ENCODE measurements at regions not wholly inside any gene's neighbourhood (a gene's known extent, or its start where the extent isn't known, plus 50 kb on each side); places are given as distances from the start of the nearest gene placed in this dataset.
"Not testable (repeated sequence)": the region's sequence is repeated elsewhere in the genome, so short reads cannot be mapped to it uniquely, and the experiment has no call there.

DNA sequence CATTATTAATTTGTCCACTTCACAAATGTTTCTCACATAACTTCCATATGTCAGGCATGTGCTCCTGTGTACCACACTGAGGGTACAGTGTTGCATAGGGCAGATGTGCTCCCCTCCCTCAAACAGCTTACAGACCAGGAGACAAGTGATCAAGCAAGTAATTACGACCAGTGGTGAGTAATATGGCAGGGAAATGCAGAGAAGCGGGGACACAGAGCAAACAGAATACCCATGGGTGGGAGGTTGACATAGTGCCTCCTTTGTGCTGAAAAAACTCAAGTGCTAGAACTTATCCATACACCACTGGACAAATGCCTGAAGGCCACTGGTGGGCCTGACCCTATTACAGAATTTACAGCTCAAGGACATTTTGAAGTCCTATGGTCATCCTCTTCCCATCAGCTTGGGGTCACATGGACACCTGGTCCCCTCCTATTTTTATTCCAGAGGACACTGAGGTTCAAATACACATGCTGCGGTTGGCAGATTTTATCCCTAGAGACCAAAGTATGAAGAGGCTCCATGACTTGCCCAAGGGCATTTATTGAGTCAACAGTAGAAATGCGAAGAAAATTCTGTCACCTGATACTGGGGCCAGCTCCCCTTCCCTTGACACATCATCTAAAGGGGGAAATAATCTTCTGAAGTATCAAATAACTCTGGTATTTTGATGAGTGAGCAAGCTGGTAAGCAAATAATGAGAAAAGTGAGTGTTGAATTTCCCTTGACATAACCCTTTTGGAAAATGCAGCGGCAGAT lies 116.6 kb downstream of the QRSL1 start:
- DNase-seq: peak; percentile 52
- H3K4me1 Mint-ChIP-seq (ENCODE audit: low read depth): peaks cover 43% of the 10 kb centered on the region
- TF ChIP-seq, protein P1, sequence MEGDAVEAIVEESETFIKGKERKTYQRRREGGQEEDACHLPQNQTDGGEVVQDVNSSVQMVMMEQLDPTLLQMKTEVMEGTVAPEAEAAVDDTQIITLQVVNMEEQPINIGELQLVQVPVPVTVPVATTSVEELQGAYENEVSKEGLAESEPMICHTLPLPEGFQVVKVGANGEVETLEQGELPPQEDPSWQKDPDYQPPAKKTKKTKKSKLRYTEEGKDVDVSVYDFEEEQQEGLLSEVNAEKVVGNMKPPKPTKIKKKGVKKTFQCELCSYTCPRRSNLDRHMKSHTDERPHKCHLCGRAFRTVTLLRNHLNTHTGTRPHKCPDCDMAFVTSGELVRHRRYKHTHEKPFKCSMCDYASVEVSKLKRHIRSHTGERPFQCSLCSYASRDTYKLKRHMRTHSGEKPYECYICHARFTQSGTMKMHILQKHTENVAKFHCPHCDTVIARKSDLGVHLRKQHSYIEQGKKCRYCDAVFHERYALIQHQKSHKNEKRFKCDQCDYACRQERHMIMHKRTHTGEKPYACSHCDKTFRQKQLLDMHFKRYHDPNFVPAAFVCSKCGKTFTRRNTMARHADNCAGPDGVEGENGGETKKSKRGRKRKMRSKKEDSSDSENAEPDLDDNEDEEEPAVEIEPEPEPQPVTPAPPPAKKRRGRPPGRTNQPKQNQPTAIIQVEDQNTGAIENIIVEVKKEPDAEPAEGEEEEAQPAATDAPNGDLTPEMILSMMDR (IDR thresholded peaks at IDR 0.05): no peak

DNA sequence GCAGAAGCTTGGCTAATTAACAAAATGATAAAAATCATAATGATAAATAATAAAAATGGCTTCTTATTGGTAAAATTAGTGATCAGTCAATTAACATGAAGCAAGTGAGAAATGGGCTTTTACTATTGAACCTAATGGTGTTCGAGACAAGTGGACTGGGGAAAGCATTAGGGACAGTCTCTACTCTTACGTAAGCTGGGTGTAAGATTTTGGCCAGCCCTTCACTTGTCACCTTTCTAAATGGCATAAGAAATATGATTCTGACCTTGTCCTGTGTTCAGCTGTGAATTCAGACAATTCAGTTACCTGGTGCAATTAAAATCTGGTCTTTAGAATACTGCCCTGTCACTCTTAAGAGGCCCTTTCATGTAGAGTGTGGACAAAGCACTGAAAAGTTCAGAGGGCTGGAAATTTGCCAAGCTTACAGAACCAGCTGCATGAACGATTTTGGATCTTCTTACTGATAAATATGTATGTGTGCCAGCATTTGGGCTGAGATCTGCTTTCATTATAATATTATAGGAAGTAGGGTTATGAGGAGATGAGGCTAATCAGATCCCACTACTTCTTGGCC lies 115.9 kb downstream of the QRSL1 start:
- H3K9me3 Mint-ChIP-seq: no peaks in the 10 kb centered on the region
- H3K36me3 Mint-ChIP-seq (ENCODE audit: low read depth): no peaks in the 10 kb centered on the region; the same call in 1 of the 2 replicates
- DNase-seq: no peak
- TF ChIP-seq, protein P1 (IDR thresholded peaks at IDR 0.05): no peak
- H3K27me3 Mint-ChIP-seq (ENCODE audit: insufficient read depth): peaks cover 7% of the 10 kb centered on the region
- H3K4me1 Mint-ChIP-seq (ENCODE audit: low read depth): peaks cover 38% of the 10 kb centered on the region
- no peak overlapping the region for H3K4me3 Mint-ChIP-seq
- H3K27ac Mint-ChIP-seq: no peak overlapping the region

More for the DNA sequence above, 116.6 kb downstream of the QRSL1 start:
- peak overlapping the region; percentile 39 for H3K4me3 Mint-ChIP-seq
- H3K36me3 Mint-ChIP-seq (ENCODE audit: low read depth): no peaks in the 10 kb centered on the region; the same call in 1 of the 2 replicates
- H3K27ac Mint-ChIP-seq: peak overlapping the region; percentile 59
- peaks cover 4% of the 10 kb centered on the region for H3K27me3 Mint-ChIP-seq (ENCODE audit: insufficient read depth)
- H3K9me3 Mint-ChIP-seq: no peaks in the 10 kb centered on the region

DNA sequence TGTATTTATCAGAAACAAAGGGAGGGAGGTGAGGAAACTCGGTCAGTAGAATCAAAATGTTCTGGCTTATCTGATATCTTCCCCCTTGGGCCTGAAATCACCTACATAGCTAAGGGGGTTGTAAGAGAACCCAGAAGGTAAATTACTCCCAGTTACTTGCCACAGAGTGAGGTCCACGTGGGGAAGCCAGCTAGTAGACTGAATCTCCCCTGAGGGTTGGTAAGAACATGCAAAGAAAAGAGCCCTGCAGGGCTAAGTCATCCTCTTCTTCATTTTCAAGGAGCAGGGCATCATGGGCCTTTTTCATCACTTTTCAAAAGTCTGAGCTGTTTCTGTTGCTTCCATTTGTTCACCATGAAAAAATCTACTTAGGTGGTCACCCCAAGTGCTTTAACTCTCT lies 115.4 kb downstream of the QRSL1 start:
- Mint-ChIP-seq H3K27ac (no peak overlapping the region), H3K9me3 (no peaks in the 10 kb centered on the region), H3K27me3 (ENCODE audit: insufficient read depth) (peaks cover 8% of the 10 kb centered on the region), H3K4me1 (ENCODE audit: low read depth) (peaks cover 36% of the 10 kb centered on the region), H3K36me3 (ENCODE audit: low read depth) (no peaks in the 10 kb centered on the region; the same call in 1 of the 2 replicates), H3K4me3 (no peak overlapping the region)
- TF ChIP-seq, protein P1 (IDR thresholded peaks at IDR 0.05): no peak
- DNase-seq: no peak

DNA sequence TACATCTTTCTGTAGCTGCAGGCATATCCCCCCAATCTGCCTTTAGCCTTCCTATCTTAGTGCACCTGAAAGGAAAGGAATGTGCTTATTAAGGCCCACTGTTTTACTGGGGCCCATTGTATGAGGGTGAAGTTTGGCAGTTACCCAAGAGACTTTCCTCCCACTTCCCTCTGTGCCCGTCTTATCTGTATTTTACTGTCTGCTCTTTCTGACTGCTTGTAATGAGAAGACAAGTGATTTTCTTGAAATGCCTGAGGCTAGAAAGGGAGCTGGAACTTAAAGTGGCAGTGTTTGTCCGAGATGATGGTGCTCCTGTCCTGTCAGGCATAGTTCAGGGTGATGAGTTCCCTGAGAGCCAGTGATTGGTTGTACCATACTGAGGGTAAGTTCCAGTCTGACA lies 114.7 kb downstream of the QRSL1 start:
- H3K4me3 Mint-ChIP-seq; H3K36me3 Mint-ChIP-seq (ENCODE audit: low read depth); H3K27me3 Mint-ChIP-seq (ENCODE audit: insufficient read depth); DNase-seq; H3K27ac Mint-ChIP-seq; H3K9me3 Mint-ChIP-seq: not testable (repeated sequence)
- H3K4me1 Mint-ChIP-seq (ENCODE audit: low read depth): peaks cover 29% of the 10 kb centered on the region

DNA sequence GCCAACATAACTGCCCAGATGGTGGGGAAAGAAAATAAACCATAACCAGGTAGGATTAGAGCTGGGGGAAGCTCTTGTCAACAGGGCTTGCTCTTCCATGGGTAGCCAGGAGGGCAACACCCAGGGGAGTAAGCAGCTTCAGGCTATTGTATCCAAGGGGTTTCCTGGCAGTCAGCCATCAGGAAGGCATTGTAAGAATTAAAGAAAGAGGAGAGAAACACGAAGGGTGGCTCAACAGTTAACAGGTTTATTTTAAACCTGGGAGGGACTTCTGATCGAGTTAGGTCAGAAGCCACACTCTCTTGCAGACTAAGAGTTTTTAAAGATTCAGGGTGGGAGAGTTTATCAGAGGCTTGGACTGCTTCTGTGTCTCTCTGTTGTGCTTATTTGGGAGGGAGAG lies 114.2 kb downstream of the QRSL1 start:
- H3K4me1 Mint-ChIP-seq (ENCODE audit: low read depth): peaks cover 24% of the 10 kb centered on the region
- peaks cover 8% of the 10 kb centered on the region for H3K27me3 Mint-ChIP-seq (ENCODE audit: insufficient read depth)
- TF ChIP-seq, protein P1 (IDR thresholded peaks at IDR 0.05): no peak
- H3K4me3 Mint-ChIP-seq: no peak overlapping the region
- no peaks in the 10 kb centered on the region for H3K9me3 Mint-ChIP-seq
- no peak for DNase-seq
- H3K36me3 Mint-ChIP-seq (ENCODE audit: low read depth): no peaks in the 10 kb centered on the region; the same call in 1 of the 2 replicates
- no peak overlapping the region for H3K27ac Mint-ChIP-seq

DNA sequence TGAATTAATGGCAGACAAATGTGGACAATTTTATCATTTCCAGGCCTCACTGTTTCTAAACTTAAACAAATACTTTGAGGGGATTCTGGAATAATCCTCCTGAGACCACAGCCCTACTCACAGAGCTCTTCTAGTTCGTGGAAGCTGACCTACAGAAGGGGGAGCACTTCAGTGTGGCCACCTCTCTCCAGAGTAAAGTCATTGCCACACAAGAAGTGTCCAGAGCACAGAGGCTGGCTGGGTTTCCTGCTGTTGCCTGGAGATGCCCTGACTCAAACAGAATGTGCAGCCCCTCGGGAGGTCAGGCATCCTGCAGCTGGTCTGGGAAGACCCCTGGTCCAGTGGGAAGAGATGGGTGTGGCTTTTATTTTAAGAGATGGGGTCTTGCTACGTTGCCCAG lies 110.9 kb downstream of the QRSL1 start:
- H3K27me3 Mint-ChIP-seq (ENCODE audit: insufficient read depth): peaks cover 10% of the 10 kb centered on the region
- no peaks in the 10 kb centered on the region for H3K36me3 Mint-ChIP-seq (ENCODE audit: low read depth)
- no peaks in the 10 kb centered on the region for H3K9me3 Mint-ChIP-seq
- TF ChIP-seq, protein P1 (IDR thresholded peaks at IDR 0.05): no peak
- no peak overlapping the region for H3K27ac Mint-ChIP-seq
- H3K4me3 Mint-ChIP-seq: no peak overlapping the region
- H3K4me1 Mint-ChIP-seq (ENCODE audit: low read depth): peaks cover under 1% of the 10 kb centered on the region; the same call in 1 of the 2 replicates
- no peak for DNase-seq

Data from HFFc6 (cell line).